HEK293 (cell line): ENCODE measurements at regions not wholly inside any gene's neighbourhood (a gene's known extent, or its start where the extent isn't known, plus 50 kb on each side); places are given as distances from the start of the nearest gene placed in this dataset.

ENCODE experiments used
- CTCF ChIA-PET: fragments of 350-600 bp; formaldehyde crosslinking; extraction: SDS; loops from one replicate; lab custom pipeline; 2021; ENCODE audit warnings: antibody characterized with exemption; lab: Yijun Ruan, JAX
- POLR2A ChIA-PET: fragments of 300-600 bp; formaldehyde crosslinking; extraction: SDS; loops from one replicate; lab custom pipeline; 2020; ENCODE audit warnings: antibody characterized with exemption, inconsistent platforms; lab: Yijun Ruan, JAX
- H3K27ac ChIP-seq: fragments of 200-500 bp; sonication (Bioruptor generic); 2 replicates; pipeline ENCODE4 v1.5.1; 2014; ENCODE audit warnings: low read depth, low read length, control low read depth, inconsistent platforms; ENCODE audit errors: extremely low read depth
- H3K36me3 ChIP-seq, 2 experiments: fragments of 200-500 bp in 1 of 2; sonication (Bioruptor generic) in 1 of 2; 1 replicate in 1 of 2; 2 replicates in 1 of 2; pipeline ENCODE4 v1.5.1; 2014 to 2017; ENCODE audit warnings: inconsistent platforms in 2 of 2, low read length in 2 of 2; ENCODE audit not compliant: control insufficient read depth in 2 of 2, insufficient read depth in 1 of 2
- H3K4me1 ChIP-seq: fragments of 200-500 bp; sonication (Bioruptor generic); 2 replicates; pipeline ENCODE4 v1.5.1; 2014; ENCODE audit warnings: mild to moderate bottlenecking, low read length, inconsistent platforms; ENCODE audit not compliant: control insufficient read depth, insufficient read depth
- H3K4me3 ChIP-seq: 2 replicates; pipeline ENCODE4 v1.5.1; 2011; ENCODE audit warnings: low read depth, mild to moderate bottlenecking, control low read depth, low read length, moderate library complexity
- H3K9me3 ChIP-seq: fragments of 200-500 bp; sonication (Bioruptor generic); 2 replicates; pipeline ENCODE4 v1.5.1; 2014; ENCODE audit warnings: low read depth, low read length, inconsistent platforms; ENCODE audit not compliant: control insufficient read depth, insufficient read depth
- IKZF3 ChIP-seq: fragments of 450-650 bp; IDR thresholded peaks from 2 replicates; pipeline ENCODE4 v1.5.0; 2018; ENCODE audit warnings: missing biosample characterization, mild to moderate bottlenecking, missing genetic modification characterization, moderate library complexity
- KLF10 ChIP-seq: fragments of 450-650 bp; IDR thresholded peaks from 2 replicates; pipeline ENCODE4 v1.5.1; 2018; ENCODE audit warnings: missing biosample characterization, mild to moderate bottlenecking, missing genetic modification characterization
- KLF7 ChIP-seq: fragments of 450-650 bp; formaldehyde crosslinking; IDR thresholded peaks from 2 replicates; pipeline ENCODE4 v1.5.1; 2016; ENCODE audit warnings: missing biosample characterization, missing genetic modification characterization, borderline replicate concordance
- MEIS1 ChIP-seq: sonication (generic); formaldehyde crosslinking; IDR thresholded peaks from 2 replicates; pipeline ENCODE4 v1.8.1; 2022; ENCODE audit warnings: missing genetic modification reagents, mild to moderate bottlenecking, borderline replicate concordance
- REPIN1 ChIP-seq: fragments of 450-650 bp; formaldehyde crosslinking; IDR thresholded peaks from 2 replicates; pipeline ENCODE4 v1.5.1; 2017; ENCODE audit warnings: missing biosample characterization, missing genetic modification characterization, low read depth
- SP7 ChIP-seq: fragments of 450-650 bp; formaldehyde crosslinking; IDR thresholded peaks from 2 replicates; pipeline ENCODE4 v1.5.1; 2016; ENCODE audit warnings: missing biosample characterization, missing genetic modification characterization
- YY1 ChIP-seq: fragments of 450-650 bp; formaldehyde crosslinking; IDR thresholded peaks from 2 replicates; pipeline ENCODE4 v1.5.1; 2018; ENCODE audit warnings: missing biosample characterization, missing genetic modification characterization
- ZBTB21 ChIP-seq: fragments of 450-650 bp; formaldehyde crosslinking; IDR thresholded peaks from 2 replicates; pipeline ENCODE4 v1.5.1; 2017; ENCODE audit warnings: missing biosample characterization, missing genetic modification characterization
- ZBTB44 ChIP-seq: fragments of 450-650 bp; IDR thresholded peaks from 2 replicates; pipeline ENCODE4 v1.5.1; 2018; ENCODE audit warnings: missing biosample characterization, mild to moderate bottlenecking, missing genetic modification characterization
- ZFP3 ChIP-seq: fragments of 450-650 bp; formaldehyde crosslinking; IDR thresholded peaks from 2 replicates; pipeline ENCODE4 v1.5.1; 2016; ENCODE audit warnings: low read depth, missing biosample characterization, missing genetic modification characterization
- ZFP37 ChIP-seq: fragments of 450-650 bp; formaldehyde crosslinking; IDR thresholded peaks from 2 replicates; pipeline ENCODE4 v1.5.1; 2016; ENCODE audit warnings: missing biosample characterization, missing genetic modification characterization
- ZNF155 ChIP-seq: fragments of 450-650 bp; formaldehyde crosslinking; IDR thresholded peaks from 2 replicates; pipeline ENCODE4 v1.5.1; 2016; ENCODE audit warnings: missing biosample characterization, missing genetic modification characterization
- ZNF223 ChIP-seq: fragments of 450-650 bp; formaldehyde crosslinking; IDR thresholded peaks from 2 replicates; pipeline ENCODE4 v1.5.1; 2016; ENCODE audit warnings: missing biosample characterization, missing genetic modification characterization
- ZNF366 ChIP-seq: fragments of 450-650 bp; formaldehyde crosslinking; conservative IDR thresholded peaks from 2 replicates; pipeline ENCODE4 v1.5.1; 2016; ENCODE audit warnings: missing biosample characterization, missing genetic modification characterization
- ZNF555 ChIP-seq: fragments of 450-650 bp; formaldehyde crosslinking; conservative IDR thresholded peaks from 2 replicates; pipeline ENCODE4 v1.5.1; 2017; ENCODE audit warnings: missing biosample characterization, mild to moderate bottlenecking, missing genetic modification characterization, inconsistent platforms
- ZNF571 ChIP-seq: fragments of 450-650 bp; formaldehyde crosslinking; IDR thresholded peaks from 2 replicates; pipeline ENCODE4 v1.5.0; 2017; ENCODE audit warnings: missing biosample characterization, missing genetic modification characterization
- ZNF639 ChIP-seq: fragments of 450-650 bp; formaldehyde crosslinking; IDR thresholded peaks from 2 replicates; pipeline ENCODE4 v1.5.1; 2016; ENCODE audit warnings: missing biosample characterization, missing genetic modification characterization
- ZXDB ChIP-seq: fragments of 450-650 bp; formaldehyde crosslinking; IDR thresholded peaks from 2 replicates; pipeline ENCODE4 v1.5.1; 2016; ENCODE audit warnings: missing biosample characterization, missing genetic modification characterization
- TF ChIP-seq, protein P1 (sequence below): fragments of 450-650 bp; formaldehyde crosslinking; IDR thresholded peaks from 2 replicates; pipeline ENCODE4 v1.5.1; 2016; ENCODE audit warnings: missing biosample characterization, missing genetic modification characterization
- TF ChIP-seq, protein P2 (sequence below): fragments of 450-650 bp; IDR thresholded peaks from 2 replicates; pipeline ENCODE4 v1.5.1; 2018; ENCODE audit warnings: missing biosample characterization, missing genetic modification characterization
- TF ChIP-seq, protein P3 (sequence below): fragments of 450-650 bp; formaldehyde crosslinking; IDR thresholded peaks from 2 replicates; pipeline ENCODE4 v1.5.1; 2016; ENCODE audit warnings: missing biosample characterization, missing genetic modification characterization

- no peak for TF ChIP-seq ZBTB44
- TF ChIP-seq ZXDB (tag by site-specific recombination): no peak
- TF ChIP-seq ZNF639: no peak
Measured at GRCh38 chr6:4717124-4717523, 59.1 kb upstream of the CDYL start (continued).

DNA sequence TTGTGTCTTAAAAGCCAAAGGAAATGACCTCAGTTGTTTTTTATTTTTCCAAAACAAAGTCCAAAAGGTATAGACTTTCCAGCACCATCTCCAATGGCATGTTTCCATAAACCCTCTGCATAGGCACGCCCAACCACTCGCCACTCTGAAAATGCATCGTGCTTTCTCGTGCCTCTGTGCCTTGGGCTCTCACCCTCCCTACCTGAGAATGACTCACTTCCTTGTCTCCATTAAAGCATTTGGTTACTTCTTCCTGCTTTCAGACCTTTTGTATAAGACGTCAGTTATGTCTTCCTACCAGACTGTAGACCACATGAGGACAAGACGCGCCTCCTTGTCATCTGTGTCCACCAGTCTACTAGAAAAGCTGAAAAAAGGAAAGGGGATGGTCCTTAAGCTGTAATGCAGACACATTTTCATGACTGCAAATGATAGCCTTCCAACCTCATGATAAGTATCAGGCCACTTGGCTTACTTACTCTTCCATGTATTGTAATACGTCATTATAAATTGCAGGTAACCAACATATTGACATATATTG is 61.2 kb upstream of the CDYL start:
- Histone ChIP-seq H3K4me3 (no peak overlapping the region), H3K27ac (no peak overlapping the region), H3K36me3 (no peaks in the 10 kb centered on the region; a peak in 1 of 3 replicates), H3K4me1 (no peaks in the 10 kb centered on the region), H3K9me3 (no peaks in the 10 kb centered on the region)
- ChIA-PET POLR2A (no interaction called here), CTCF (interaction anchor here (0.5 kb wide), 1 partner anchor 236 kb away, joined by 3 read pairs; no protein-coding TSS in a partner anchor)
- TF ChIP-seq KLF7 (tag by site-specific recombination) (no peak), MEIS1 (no peak), ZNF555 (no peak), KLF10 (tag by site-specific recombination) (no peak), ZNF223 (tag by site-specific recombination) (no peak), SP7 (tag by site-specific recombination) (no peak), ZNF155 (tag by site-specific recombination) (no peak), IKZF3 (tag by site-specific recombination) (no peak), YY1 (tag by site-specific recombination) (no peak), REPIN1 (tag by site-specific recombination) (no peak), ZNF366 (tag by site-specific recombination) (no peak), ZFP3 (tag by site-specific recombination) (no peak), ZBTB21 (tag by site-specific recombination) (no peak), ZNF571 (tag by site-specific recombination) (no peak), ZFP37 (tag by site-specific recombination) (no peak)
- TF ChIP-seq, protein P1, sequence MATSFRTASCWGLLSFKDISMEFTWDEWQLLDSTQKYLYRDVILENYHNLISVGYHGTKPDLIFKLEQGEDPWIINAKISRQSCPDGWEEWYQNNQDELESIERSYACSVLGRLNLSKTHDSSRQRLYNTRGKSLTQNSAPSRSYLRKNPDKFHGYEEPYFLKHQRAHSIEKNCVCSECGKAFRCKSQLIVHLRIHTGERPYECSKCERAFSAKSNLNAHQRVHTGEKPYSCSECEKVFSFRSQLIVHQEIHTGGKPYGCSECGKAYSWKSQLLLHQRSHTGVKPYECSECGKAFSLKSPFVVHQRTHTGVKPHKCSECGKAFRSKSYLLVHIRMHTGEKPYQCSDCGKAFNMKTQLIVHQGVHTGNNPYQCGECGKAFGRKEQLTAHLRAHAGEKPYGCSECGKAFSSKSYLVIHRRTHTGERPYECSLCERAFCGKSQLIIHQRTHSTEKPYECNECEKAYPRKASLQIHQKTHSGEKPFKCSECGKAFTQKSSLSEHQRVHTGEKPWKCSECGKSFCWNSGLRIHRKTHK: no peak
- TF ChIP-seq, protein P2, sequence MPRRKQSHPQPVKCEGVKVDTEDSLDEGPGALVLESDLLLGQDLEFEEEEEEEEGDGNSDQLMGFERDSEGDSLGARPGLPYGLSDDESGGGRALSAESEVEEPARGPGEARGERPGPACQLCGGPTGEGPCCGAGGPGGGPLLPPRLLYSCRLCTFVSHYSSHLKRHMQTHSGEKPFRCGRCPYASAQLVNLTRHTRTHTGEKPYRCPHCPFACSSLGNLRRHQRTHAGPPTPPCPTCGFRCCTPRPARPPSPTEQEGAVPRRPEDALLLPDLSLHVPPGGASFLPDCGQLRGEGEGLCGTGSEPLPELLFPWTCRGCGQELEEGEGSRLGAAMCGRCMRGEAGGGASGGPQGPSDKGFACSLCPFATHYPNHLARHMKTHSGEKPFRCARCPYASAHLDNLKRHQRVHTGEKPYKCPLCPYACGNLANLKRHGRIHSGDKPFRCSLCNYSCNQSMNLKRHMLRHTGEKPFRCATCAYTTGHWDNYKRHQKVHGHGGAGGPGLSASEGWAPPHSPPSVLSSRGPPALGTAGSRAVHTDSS: no peak
- TF ChIP-seq, protein P3, sequence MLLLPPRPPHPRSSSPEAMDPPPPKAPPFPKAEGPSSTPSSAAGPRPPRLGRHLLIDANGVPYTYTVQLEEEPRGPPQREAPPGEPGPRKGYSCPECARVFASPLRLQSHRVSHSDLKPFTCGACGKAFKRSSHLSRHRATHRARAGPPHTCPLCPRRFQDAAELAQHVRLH (tag by site-specific recombination): no peak
